Prostate gland (tissue), 2 donors: ENCODE measurements at regions not wholly inside any gene's neighbourhood (a gene's known extent, or its start where the extent isn't known, plus 50 kb on each side); places are given as distances from the start of the nearest gene placed in this dataset.

ENCODE experiments used
- DNase-seq: peaks from one replicate; pipeline ENCODE4 v3.0.0-alpha.2; 2019; ENCODE audit warnings: low spot score
- H3K27ac ChIP-seq, 2 donors: fragments of 200-600 bp; sonication (generic); 2 replicates each; pipeline ENCODE4 v1.5.1; 2017 to 2019
- H3K27me3 ChIP-seq: fragments of 200-600 bp; sonication (generic); replicated peaks from 2 replicates; pipeline ENCODE4 v1.5.1; 2019; ENCODE audit not compliant: insufficient read depth
- H3K36me3 ChIP-seq, 2 donors: fragments of 200-600 bp; sonication (generic); 1 replicate in 1 of 2; 2 replicates in 1 of 2; pipeline versions ENCODE4 v1.5.1 to v1.8.1; 2017 to 2019
- H3K4me1 ChIP-seq: fragments of 200-600 bp; sonication (generic); replicated peaks from 2 replicates; pipeline ENCODE4 v1.5.1; 2019
- H3K4me3 ChIP-seq, 2 donors: fragments of 200-600 bp; sonication (generic); 2 replicates each; pipeline ENCODE4 v1.5.1; 2017 to 2019
- H3K9me3 ChIP-seq: fragments of 200-600 bp; sonication (generic); 2 replicates; pipeline ENCODE4 v1.5.1; 2017
- POLR2A ChIP-seq: fragments of 450-650 bp; IDR thresholded peaks from one replicate; pipeline ENCODE4 v1.6.1; 2016; ENCODE audit warnings: antibody characterized with exemption, mild to moderate bottlenecking
- POLR2AphosphoS5 ChIP-seq: sonication (generic); formaldehyde crosslinking; IDR thresholded peaks from one replicate; pipeline ENCODE4 v1.6.1; 2017; ENCODE audit warnings: antibody characterized with exemption
- WGBS: methylation state at CpG from one replicate; pipeline ENCODE4 v1.1.5; 2018; 5-methylcytosine and 5-hydroxymethylcytosine counted together
- intact Hi-C: fragments of 100-400 bp; cut with DNase I; formaldehyde crosslinking; loops from one replicate; pipeline ENCODE4 v1.14.2; 2022
- TF ChIP-seq, protein P1 (sequence below), 4 experiments: fragments of 200-600 bp in 2 of 4; fragments of 450-650 bp in 2 of 4; sonication (generic) in 2 of 4; IDR thresholded peaks; 1 replicate in 3 of 4; 2 replicates in 1 of 4; pipeline ENCODE4 v1.5.1; 2016 to 2019; ENCODE audit warnings: antibody characterized with exemption in 4 of 4, mild to moderate bottlenecking in 2 of 4, moderate library complexity in 2 of 4

- Histone ChIP-seq H3K36me3 (no peaks in the 10 kb centered on the region), H3K27ac (no peak overlapping the region), H3K4me3 (no peak overlapping the region), H3K4me1 (no peaks in the 10 kb centered on the region), H3K27me3 (no peaks in the 10 kb centered on the region), H3K9me3 (no peaks in the 10 kb centered on the region)
- DNase-seq = no peak
- TF ChIP-seq POLR2A (no peak), POLR2AphosphoS5 (no peak)
- TF ChIP-seq, protein P1, sequence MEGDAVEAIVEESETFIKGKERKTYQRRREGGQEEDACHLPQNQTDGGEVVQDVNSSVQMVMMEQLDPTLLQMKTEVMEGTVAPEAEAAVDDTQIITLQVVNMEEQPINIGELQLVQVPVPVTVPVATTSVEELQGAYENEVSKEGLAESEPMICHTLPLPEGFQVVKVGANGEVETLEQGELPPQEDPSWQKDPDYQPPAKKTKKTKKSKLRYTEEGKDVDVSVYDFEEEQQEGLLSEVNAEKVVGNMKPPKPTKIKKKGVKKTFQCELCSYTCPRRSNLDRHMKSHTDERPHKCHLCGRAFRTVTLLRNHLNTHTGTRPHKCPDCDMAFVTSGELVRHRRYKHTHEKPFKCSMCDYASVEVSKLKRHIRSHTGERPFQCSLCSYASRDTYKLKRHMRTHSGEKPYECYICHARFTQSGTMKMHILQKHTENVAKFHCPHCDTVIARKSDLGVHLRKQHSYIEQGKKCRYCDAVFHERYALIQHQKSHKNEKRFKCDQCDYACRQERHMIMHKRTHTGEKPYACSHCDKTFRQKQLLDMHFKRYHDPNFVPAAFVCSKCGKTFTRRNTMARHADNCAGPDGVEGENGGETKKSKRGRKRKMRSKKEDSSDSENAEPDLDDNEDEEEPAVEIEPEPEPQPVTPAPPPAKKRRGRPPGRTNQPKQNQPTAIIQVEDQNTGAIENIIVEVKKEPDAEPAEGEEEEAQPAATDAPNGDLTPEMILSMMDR (IDR thresholded peaks at IDR 0.05) = no peak
- intact Hi-C loops = no loop called here
- 75% methylated on average over 2 of the region's 2 CpGs for WGBS
Measured at GRCh38 chr5:165334201-165334600, 1828.8 kb downstream of the MAT2B start.

GRCh38 chr5:165349735-165350134 is 1844.3 kb downstream of the MAT2B start:
- Histone ChIP-seq H3K36me3 (no peaks in the 10 kb centered on the region), H3K9me3 (no peaks in the 10 kb centered on the region), H3K4me1 (no peaks in the 10 kb centered on the region), H3K27me3 (no peaks in the 10 kb centered on the region), H3K4me3 (no peak overlapping the region), H3K27ac (no peak overlapping the region)
- 92% methylated on average over 1 of the region's 1 CpG for WGBS
- TF ChIP-seq POLR2A (no peak), POLR2AphosphoS5 (no peak)
- TF ChIP-seq, protein P1 (IDR thresholded peaks at IDR 0.05) = no peak
- no peak for DNase-seq
- intact Hi-C loops = no loop called here

DNA sequence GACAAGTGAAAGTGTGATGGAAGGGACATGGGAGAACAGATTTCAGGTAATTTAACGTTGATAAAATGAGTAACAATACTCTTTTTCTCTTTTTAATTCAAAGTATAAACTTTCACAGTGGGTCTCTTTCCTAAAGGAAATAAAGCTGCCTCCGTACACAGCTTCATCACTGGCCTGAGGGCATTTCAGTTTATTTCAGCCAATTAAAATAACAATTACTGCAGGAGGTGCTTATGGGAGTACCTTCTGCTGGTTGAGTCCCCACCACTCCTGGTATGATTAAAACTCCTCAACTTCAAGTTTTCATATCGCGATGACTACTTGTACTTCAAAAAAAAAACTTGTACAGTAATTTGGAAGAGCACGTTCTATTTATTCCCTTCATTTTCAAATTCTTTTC is 1845.9 kb downstream of the MAT2B start:
- TF ChIP-seq, protein P1 (IDR thresholded peaks at IDR 0.05) = no peak
- TF ChIP-seq POLR2AphosphoS5 = no peak
- TF ChIP-seq POLR2A = no peak
- Histone ChIP-seq H3K36me3 (no peaks in the 10 kb centered on the region), H3K27ac (no peak overlapping the region), H3K9me3 (no peaks in the 10 kb centered on the region), H3K4me3 (no peak overlapping the region), H3K4me1 (no peaks in the 10 kb centered on the region), H3K27me3 (no peaks in the 10 kb centered on the region)
- intact Hi-C loops = no loop called here
- 67% methylated on average over 5 of the region's 5 CpGs for WGBS
- DNase-seq = no peak

DNA sequence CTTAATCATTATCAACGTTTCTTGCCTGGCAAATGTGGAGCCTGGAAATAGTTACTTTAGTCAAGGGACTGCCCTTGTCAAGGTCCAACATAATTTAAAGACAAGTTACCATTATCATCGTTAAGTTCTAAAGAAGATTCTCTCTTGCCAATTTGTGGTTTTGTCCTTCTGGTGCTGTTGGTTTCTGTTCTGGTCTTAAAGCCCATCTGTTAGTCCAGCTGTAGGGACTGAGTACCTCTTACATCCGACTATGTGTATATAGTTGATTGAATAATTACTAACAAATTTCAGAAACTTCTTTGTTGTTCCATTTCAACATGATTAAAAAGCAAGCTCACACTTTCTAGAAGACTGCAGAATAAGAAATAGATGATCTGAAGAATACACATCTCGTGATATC is 1854.9 kb downstream of the MAT2B start:
- intact Hi-C loops = no loop called here

More for the DNA sequence above, 1854.9 kb downstream of the MAT2B start:
- Histone ChIP-seq H3K27ac (no peak overlapping the region), H3K27me3 (no peaks in the 10 kb centered on the region), H3K4me1 (no peaks in the 10 kb centered on the region), H3K36me3 (no peaks in the 10 kb centered on the region), H3K9me3 (no peaks in the 10 kb centered on the region), H3K4me3 (no peak overlapping the region)
- WGBS = 78% methylated on average over 4 of the region's 4 CpGs
- no peak for DNase-seq
- TF ChIP-seq POLR2AphosphoS5 (no peak), POLR2A (no peak)
- TF ChIP-seq, protein P1 (IDR thresholded peaks at IDR 0.05) = no peak
